OCI-LY7 (cell line): ENCODE measurements at regions not wholly inside any gene's neighbourhood (a gene's known extent, or its start where the extent isn't known, plus 50 kb on each side); places are given as distances from the start of the nearest gene placed in this dataset.

ENCODE experiments used
- BruUV-seq: library from RNA; stranded (reverse); fragments of 400-500 nt; replicated peaks from 2 replicates; lab custom pipeline; 2021; lab: Mats Ljungman, UMichigan
- CTCF ChIA-PET: fragments of 300-600 bp; sonication (Branson Sonifier 250); formaldehyde crosslinking; loops from one replicate; lab custom pipeline; 2022; ENCODE audit warnings: antibody characterized with exemption; ENCODE audit not compliant: unreplicated experiment; lab: Charles Lee
- POLR2A ChIA-PET: fragments of 300-600 bp; sonication (Branson Sonifier 250); formaldehyde crosslinking; loops from one replicate; lab custom pipeline; 2022; ENCODE audit warnings: antibody characterized with exemption; lab: Charles Lee
- DNase-seq: peaks from one replicate; pipeline ENCODE4 v3.0.0-alpha.2; 2015; ENCODE audit warnings: low spot score
- H2AFZ ChIP-seq: fragments of 200-600 bp; sonication (generic), shearing (Covaris generic); 2 replicates; pipeline ENCODE4 v1.6.1; 2014; ENCODE audit warnings: mild to moderate bottlenecking, antibody characterized with exemption, low read length, moderate library complexity
- H3K27ac ChIP-seq: fragments of 200-600 bp; sonication (generic); 2 replicates; pipeline ENCODE4 v1.5.1; 2014; ENCODE audit warnings: mixed run types, low read depth, mild to moderate bottlenecking, moderate library complexity, low read length, inconsistent platforms; ENCODE audit not compliant: poor library complexity, severe bottlenecking
- H3K36me3 ChIP-seq: fragments of 200-600 bp; sonication (generic); 2 replicates; pipeline ENCODE4 v1.6.1; 2014; ENCODE audit warnings: mild to moderate bottlenecking, antibody characterized with exemption, low read length, moderate library complexity, mixed read lengths; ENCODE audit not compliant: insufficient read depth
- H3K4me1 ChIP-seq: fragments of 200-600 bp; sonication (generic); 2 replicates; pipeline ENCODE4 v1.5.1; 2014; ENCODE audit warnings: mild to moderate bottlenecking, low read length; ENCODE audit not compliant: insufficient read depth, poor library complexity, severe bottlenecking
- H3K4me2 ChIP-seq: fragments of 200-600 bp; sonication (generic); 2 replicates; pipeline ENCODE4 v1.6.1; 2014; ENCODE audit warnings: mild to moderate bottlenecking, low read length
- H3K4me3 ChIP-seq: fragments of 200-600 bp; sonication (generic); 2 replicates; pipeline ENCODE4 v1.5.1; 2014; ENCODE audit warnings: mild to moderate bottlenecking, low read depth, low read length; ENCODE audit not compliant: poor library complexity, severe bottlenecking
- H3K79me2 ChIP-seq: fragments of 200-600 bp; sonication (generic); 2 replicates; pipeline ENCODE4 v1.6.1; 2016; ENCODE audit warnings: low read depth, mild to moderate bottlenecking, low read length, moderate library complexity, mixed read lengths; ENCODE audit not compliant: insufficient read depth
- H3K9me2 ChIP-seq: fragments of 200-600 bp; sonication (generic); 2 replicates; pipeline ENCODE4 v1.6.1; 2016; ENCODE audit warnings: mild to moderate bottlenecking, low read length, mixed read lengths; ENCODE audit not compliant: insufficient read depth
- H3K9me3 ChIP-seq: fragments of 200-600 bp; sonication (generic); 2 replicates; pipeline ENCODE4 v1.6.1; 2014; ENCODE audit warnings: mild to moderate bottlenecking, mixed run types, low read length, mixed read lengths
- H4K20me1 ChIP-seq: fragments of 200-600 bp; sonication (generic); 2 replicates; pipeline ENCODE4 v1.6.1; 2014; ENCODE audit warnings: mild to moderate bottlenecking, antibody characterized with exemption, low read length, moderate library complexity, mixed read lengths; ENCODE audit not compliant: insufficient read depth
- CTCF ChIP-seq: fragments of 200-600 bp; sonication (generic); conservative IDR thresholded peaks from 2 replicates; pipeline ENCODE4 v1.5.1; 2014; ENCODE audit warnings: mild to moderate bottlenecking, antibody characterized with exemption, low read length, moderate library complexity, mixed read lengths
- EZH2phosphoT487 ChIP-seq: fragments of 200-600 bp; sonication (generic); IDR thresholded peaks from 2 replicates; pipeline ENCODE4 v1.6.1; 2018; ENCODE audit warnings: low read depth, borderline replicate concordance, mild to moderate bottlenecking, mixed run types, antibody characterized with exemption, low read length, moderate library complexity, mixed read lengths
- intact Hi-C: fragments of 100-400 bp; cut with micrococcal nuclease; formaldehyde crosslinking; loops from one replicate; pipeline ENCODE4 v1.10.0; 2022; ENCODE audit not compliant: unreplicated experiment

GRCh38 chr4:148557793-148558192, 115.6 kb upstream of the NR3C2 start:
- intact Hi-C loops, result no loop called here
- H3K4me2 ChIP-seq, result no peak overlapping the region
- ChIA-PET POLR2A (no interaction called here), CTCF (no interaction called here)
- H4K20me1 ChIP-seq, result no peaks in the 10 kb centered on the region
- H3K9me2 ChIP-seq, result no peaks in the 10 kb centered on the region
- no peaks in the 10 kb centered on the region for H3K9me3 ChIP-seq
- no peak overlapping the region for H3K4me3 ChIP-seq
- no peaks in the 10 kb centered on the region for H3K4me1 ChIP-seq
- no peak overlapping the region for H2AFZ ChIP-seq
- no peak for TF ChIP-seq EZH2phosphoT487
- TF ChIP-seq CTCF, result no peak
- no peaks in the 10 kb centered on the region for H3K36me3 ChIP-seq
- H3K27ac ChIP-seq, result no peak overlapping the region
- no peak for DNase-seq
- no TSS peak for BruUV-seq
- H3K79me2 ChIP-seq, result no peaks in the 10 kb centered on the region

- CTCF ChIA-PET, result no interaction called here
- intact Hi-C loops, result no loop called here
These were observed 108.6 kb upstream of the NR3C2 start for GRCh38 chr4:148550788-148551187.

More at GRCh38 chr4:148550788-148551187, 108.6 kb upstream of the NR3C2 start:
- BruUV-seq, result no TSS peak
- H3K9me3 ChIP-seq, result no peaks in the 10 kb centered on the region
- TF ChIP-seq CTCF, result no peak
- TF ChIP-seq EZH2phosphoT487, result no peak
- no peak overlapping the region for H3K4me2 ChIP-seq
- no peaks in the 10 kb centered on the region for H3K79me2 ChIP-seq
- no peaks in the 10 kb centered on the region for H3K4me1 ChIP-seq
- H4K20me1 ChIP-seq, result no peaks in the 10 kb centered on the region
- no peak overlapping the region for H3K27ac ChIP-seq
- no peak for DNase-seq
- H2AFZ ChIP-seq, result no peak overlapping the region
- POLR2A ChIA-PET, result no interaction called here
- H3K9me2 ChIP-seq, result no peaks in the 10 kb centered on the region
- no peaks in the 10 kb centered on the region for H3K36me3 ChIP-seq
- no peak overlapping the region for H3K4me3 ChIP-seq
